Neural progenitor cell (in vitro differentiated cells): ENCODE measurements at regions not wholly inside any gene's neighbourhood (a gene's known extent, or its start where the extent isn't known, plus 50 kb on each side); places are given as distances from the start of the nearest gene placed in this dataset.
A peak's percentile ranks its signal among the peaks of the same experiment; 100 is the strongest.

Source experiments
- DNase-seq: peaks from one replicate; pipeline ENCODE4 v3.0.0-alpha.2; 2016; ENCODE audit warnings: low spot score
- H2AFZ ChIP-seq: fragments of 200-600 bp; sonication (generic); replicated peaks from 2 replicates; pipeline ENCODE4 v1.6.1; 2016; ENCODE audit warnings: antibody characterized with exemption
- H3F3A ChIP-seq: fragments of 200-600 bp; sonication (generic); 2 replicates; pipeline ENCODE4 v1.6.1; 2016; ENCODE audit warnings: antibody characterized with exemption, low read depth
- H3K27ac ChIP-seq: fragments of 200-600 bp; sonication (generic); 2 replicates; pipeline ENCODE4 v1.5.1; 2016; ENCODE audit warnings: mild to moderate bottlenecking
- H3K27me3 ChIP-seq: fragments of 200-600 bp; sonication (generic); 2 replicates; pipeline ENCODE4 v1.6.1; 2016; ENCODE audit warnings: mild to moderate bottlenecking, moderate library complexity
- H3K36me3 ChIP-seq: fragments of 200-600 bp; sonication (generic); 2 replicates; pipeline ENCODE4 v1.5.1; 2016
- H3K4me1 ChIP-seq: fragments of 200-600 bp; sonication (generic); 2 replicates; pipeline ENCODE4 v1.6.1; 2016; ENCODE audit warnings: mixed run types
- H3K4me2 ChIP-seq: fragments of 200-600 bp; sonication (generic); 2 replicates; pipeline ENCODE4 v1.6.1; 2016
- H3K4me3 ChIP-seq: fragments of 200-600 bp; sonication (generic); 2 replicates; pipeline ENCODE4 v1.5.1; 2016
- H3K79me2 ChIP-seq: fragments of 200-600 bp; sonication (generic); 2 replicates; pipeline ENCODE4 v1.6.1; 2016; ENCODE audit warnings: low read depth
- H3K9ac ChIP-seq: fragments of 200-600 bp; sonication (generic); 2 replicates; pipeline ENCODE4 v1.6.1; 2016
- H3K9me3 ChIP-seq: fragments of 200-600 bp; sonication (generic); 2 replicates; pipeline ENCODE4 v1.5.1; 2016; ENCODE audit warnings: low read depth
- H4K20me1 ChIP-seq: fragments of 200-600 bp; sonication (generic); 2 replicates; pipeline ENCODE4 v1.6.1; 2016; ENCODE audit warnings: low read depth
- H3K27ac Mint-ChIP-seq: 3 replicates; pipeline ENCODE4 v1.8.0; 2021; ENCODE audit warnings: mixed read lengths
- H3K27me3 Mint-ChIP-seq: 2 replicates; pipeline ENCODE4 v1.8.0; 2022; ENCODE audit warnings: low read depth, mild to moderate bottlenecking, inconsistent platforms, moderate library complexity, mixed read lengths; ENCODE audit not compliant: insufficient read depth
- H3K36me3 Mint-ChIP-seq: 3 replicates; pipeline ENCODE4 v1.8.0; 2021; ENCODE audit warnings: mixed read lengths
- H3K4me1 Mint-ChIP-seq: 3 replicates; pipeline ENCODE4 v1.8.0; 2021; ENCODE audit warnings: mixed read lengths
- H3K4me3 Mint-ChIP-seq: 3 replicates; pipeline ENCODE4 v1.8.0; 2021; ENCODE audit warnings: mild to moderate bottlenecking, moderate library complexity, mixed read lengths
- H3K9me3 Mint-ChIP-seq: 3 replicates; pipeline ENCODE4 v1.8.0; 2020; ENCODE audit warnings: mixed read lengths
- EZH2 ChIP-seq: fragments of 200-600 bp; sonication (generic); IDR thresholded peaks from 2 replicates; pipeline ENCODE4 v1.6.1; 2017; ENCODE audit warnings: antibody characterized with exemption, mild to moderate bottlenecking, moderate library complexity
- EZH2phosphoT487 ChIP-seq: fragments of 200-600 bp; sonication (generic); IDR thresholded peaks from 2 replicates; pipeline ENCODE4 v1.6.1; 2017; ENCODE audit warnings: antibody characterized with exemption
- TF ChIP-seq, protein P1 (sequence below): fragments of 200-600 bp; sonication (generic); IDR thresholded peaks from 2 replicates; pipeline ENCODE4 v1.5.1; 2017; ENCODE audit warnings: antibody characterized with exemption, mild to moderate bottlenecking

DNA sequence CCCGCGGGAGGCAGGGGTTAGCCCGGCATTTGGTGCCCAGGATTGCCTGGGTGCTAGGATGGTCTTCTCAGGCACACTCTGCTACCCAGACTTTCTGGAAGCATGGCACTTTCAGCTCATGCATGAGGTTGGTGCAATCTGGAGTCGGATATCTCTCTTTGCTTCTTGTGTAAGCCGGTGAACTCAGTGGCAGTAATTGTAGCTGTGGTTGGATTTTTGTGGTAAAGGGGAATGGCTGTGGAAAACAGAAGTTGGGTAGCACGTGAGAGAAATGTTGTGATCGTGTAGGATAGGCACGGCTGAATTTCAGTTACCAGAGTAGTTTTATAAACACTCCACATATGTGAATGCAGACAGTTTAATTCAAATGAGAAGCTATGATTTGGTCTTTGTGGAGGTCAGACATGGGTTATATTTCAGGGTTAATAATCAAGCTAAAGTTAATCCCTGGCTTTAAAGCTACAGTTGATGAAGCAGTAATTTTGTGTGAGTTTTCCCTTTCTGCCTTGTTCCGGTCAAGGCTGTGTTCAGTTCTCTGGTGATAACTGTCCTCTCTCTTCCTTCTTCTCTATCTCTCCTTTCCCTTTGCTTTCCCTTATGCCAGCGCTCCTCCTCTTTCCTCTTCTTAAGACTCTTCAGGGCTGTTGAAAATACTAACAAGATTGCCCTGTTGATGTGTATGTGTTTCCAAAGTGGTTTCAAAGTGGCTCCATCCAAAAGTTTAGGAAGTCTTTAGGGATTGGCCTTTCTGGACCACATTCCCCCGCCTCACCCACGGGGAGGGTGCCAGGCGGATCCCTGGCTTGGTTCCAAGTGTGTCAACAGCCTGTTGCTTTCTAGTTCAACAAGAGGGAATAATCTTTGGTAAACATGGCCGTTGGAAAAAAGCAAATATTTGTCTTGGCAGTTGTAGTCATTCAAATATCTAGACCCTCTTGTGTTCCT, 404.6 kb upstream of the C2CD4B start:
- peaks cover 2% of the 10 kb centered on the region for H3K27me3 Mint-ChIP-seq
- Histone ChIP-seq H3F3A (no peaks in the 10 kb centered on the region), H3K9ac (no peak overlapping the region), H3K9me3 (no peaks in the 10 kb centered on the region), H4K20me1 (no peaks in the 10 kb centered on the region), H3K27me3 (no peaks in the 10 kb centered on the region), H3K27ac (no peak overlapping the region), H2AFZ (no peak overlapping the region), H3K79me2 (no peaks in the 10 kb centered on the region), H3K36me3 (no peaks in the 10 kb centered on the region), H3K4me2 (no peak overlapping the region), H3K4me1 (peaks cover 5% of the 10 kb centered on the region), H3K4me3 (no peak overlapping the region)
- DNase-seq, result no peak
- H3K4me1 Mint-ChIP-seq, result peaks cover 17% of the 10 kb centered on the region
- TF ChIP-seq, protein P1, sequence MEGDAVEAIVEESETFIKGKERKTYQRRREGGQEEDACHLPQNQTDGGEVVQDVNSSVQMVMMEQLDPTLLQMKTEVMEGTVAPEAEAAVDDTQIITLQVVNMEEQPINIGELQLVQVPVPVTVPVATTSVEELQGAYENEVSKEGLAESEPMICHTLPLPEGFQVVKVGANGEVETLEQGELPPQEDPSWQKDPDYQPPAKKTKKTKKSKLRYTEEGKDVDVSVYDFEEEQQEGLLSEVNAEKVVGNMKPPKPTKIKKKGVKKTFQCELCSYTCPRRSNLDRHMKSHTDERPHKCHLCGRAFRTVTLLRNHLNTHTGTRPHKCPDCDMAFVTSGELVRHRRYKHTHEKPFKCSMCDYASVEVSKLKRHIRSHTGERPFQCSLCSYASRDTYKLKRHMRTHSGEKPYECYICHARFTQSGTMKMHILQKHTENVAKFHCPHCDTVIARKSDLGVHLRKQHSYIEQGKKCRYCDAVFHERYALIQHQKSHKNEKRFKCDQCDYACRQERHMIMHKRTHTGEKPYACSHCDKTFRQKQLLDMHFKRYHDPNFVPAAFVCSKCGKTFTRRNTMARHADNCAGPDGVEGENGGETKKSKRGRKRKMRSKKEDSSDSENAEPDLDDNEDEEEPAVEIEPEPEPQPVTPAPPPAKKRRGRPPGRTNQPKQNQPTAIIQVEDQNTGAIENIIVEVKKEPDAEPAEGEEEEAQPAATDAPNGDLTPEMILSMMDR, result no peak
- no peaks in the 10 kb centered on the region for H3K9me3 Mint-ChIP-seq
- no peak overlapping the region for H3K4me3 Mint-ChIP-seq
- H3K27ac Mint-ChIP-seq, result peak overlapping the region; percentile 72
- peaks cover 3% of the 10 kb centered on the region for H3K36me3 Mint-ChIP-seq

DNA sequence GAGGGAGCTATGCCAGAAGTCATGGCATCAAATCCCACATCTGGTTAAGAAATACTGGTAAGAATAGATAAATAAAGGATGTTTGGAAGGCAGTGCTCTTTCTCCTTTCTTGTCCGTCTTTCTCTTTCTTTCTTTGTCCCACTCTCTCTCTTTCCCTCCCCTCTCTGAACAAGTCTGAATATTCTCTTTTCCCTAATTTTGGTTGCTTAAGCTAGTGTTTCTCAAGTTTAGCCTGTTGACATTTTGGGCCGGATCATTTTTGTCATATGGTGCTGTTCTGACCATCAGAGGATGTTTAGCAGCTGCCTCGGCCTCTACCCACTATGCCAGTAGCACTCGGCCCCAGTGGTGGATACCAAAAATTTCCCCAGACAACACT, 405.3 kb upstream of the C2CD4B start:
- Histone ChIP-seq H4K20me1 (no peaks in the 10 kb centered on the region), H3F3A (no peaks in the 10 kb centered on the region), H3K27me3 (no peaks in the 10 kb centered on the region), H3K4me1 (peaks cover 5% of the 10 kb centered on the region), H3K79me2 (no peaks in the 10 kb centered on the region), H3K4me3 (no peak overlapping the region), H3K4me2 (no peak overlapping the region), H2AFZ (no peak overlapping the region), H3K9me3 (no peaks in the 10 kb centered on the region), H3K27ac (no peak overlapping the region), H3K9ac (no peak overlapping the region), H3K36me3 (no peaks in the 10 kb centered on the region)
- TF ChIP-seq, protein P1, result no peak
- TF ChIP-seq EZH2 (no peak), EZH2phosphoT487 (no peak)
- Mint-ChIP-seq H3K4me3 (no peak overlapping the region), H3K36me3 (peaks cover 3% of the 10 kb centered on the region), H3K4me1 (peaks cover 13% of the 10 kb centered on the region), H3K27me3 (peaks cover 2% of the 10 kb centered on the region), H3K27ac (no peak overlapping the region), H3K9me3 (no peaks in the 10 kb centered on the region)
- no peak for DNase-seq

DNA sequence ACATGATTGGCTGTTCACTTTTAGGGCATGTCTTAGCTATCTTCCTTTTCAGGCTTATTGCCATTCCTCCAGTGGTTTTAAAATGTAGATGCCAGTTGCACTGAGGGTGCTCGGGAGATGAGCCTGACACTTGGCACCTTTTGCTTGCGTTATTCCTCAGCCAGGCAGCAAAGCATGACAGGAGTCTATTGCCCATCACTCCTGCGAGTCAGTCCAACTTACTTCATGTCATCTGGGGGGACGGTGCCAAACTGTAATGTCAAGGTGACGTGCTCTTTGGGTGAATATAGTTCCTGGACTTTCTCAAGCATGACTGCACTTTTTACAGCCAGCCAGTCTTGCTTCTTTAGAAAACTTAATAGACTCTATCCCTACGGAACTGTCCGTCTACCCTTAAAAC, 406.0 kb upstream of the C2CD4B start:
- no peak overlapping the region for H3K9ac ChIP-seq

More for the DNA sequence above, 406.0 kb upstream of the C2CD4B start:
- Mint-ChIP-seq H3K36me3 (peaks cover 3% of the 10 kb centered on the region), H3K4me1 (peaks cover 11% of the 10 kb centered on the region), H3K27me3 (peaks cover 2% of the 10 kb centered on the region), H3K27ac (no peak overlapping the region), H3K9me3 (no peaks in the 10 kb centered on the region), H3K4me3 (no peak overlapping the region)
- Histone ChIP-seq H3K79me2 (no peaks in the 10 kb centered on the region), H3K27ac (no peak overlapping the region), H3K36me3 (no peaks in the 10 kb centered on the region), H4K20me1 (no peaks in the 10 kb centered on the region), H3K4me2 (no peak overlapping the region), H3K4me1 (peaks cover 5% of the 10 kb centered on the region), H3K9me3 (no peaks in the 10 kb centered on the region), H3F3A (no peaks in the 10 kb centered on the region), H3K4me3 (no peak overlapping the region), H2AFZ (no peak overlapping the region), H3K27me3 (no peaks in the 10 kb centered on the region)
- DNase-seq, result no peak
- no peak for TF ChIP-seq EZH2phosphoT487
- TF ChIP-seq, protein P1, result no peak
- no peak for TF ChIP-seq EZH2
